ENCODE measurements at regions not wholly inside any gene's neighbourhood (a gene's known extent, or its start where the extent isn't known, plus 50 kb on each side); places are given as distances from the start of the nearest gene placed in this dataset.

DNA sequence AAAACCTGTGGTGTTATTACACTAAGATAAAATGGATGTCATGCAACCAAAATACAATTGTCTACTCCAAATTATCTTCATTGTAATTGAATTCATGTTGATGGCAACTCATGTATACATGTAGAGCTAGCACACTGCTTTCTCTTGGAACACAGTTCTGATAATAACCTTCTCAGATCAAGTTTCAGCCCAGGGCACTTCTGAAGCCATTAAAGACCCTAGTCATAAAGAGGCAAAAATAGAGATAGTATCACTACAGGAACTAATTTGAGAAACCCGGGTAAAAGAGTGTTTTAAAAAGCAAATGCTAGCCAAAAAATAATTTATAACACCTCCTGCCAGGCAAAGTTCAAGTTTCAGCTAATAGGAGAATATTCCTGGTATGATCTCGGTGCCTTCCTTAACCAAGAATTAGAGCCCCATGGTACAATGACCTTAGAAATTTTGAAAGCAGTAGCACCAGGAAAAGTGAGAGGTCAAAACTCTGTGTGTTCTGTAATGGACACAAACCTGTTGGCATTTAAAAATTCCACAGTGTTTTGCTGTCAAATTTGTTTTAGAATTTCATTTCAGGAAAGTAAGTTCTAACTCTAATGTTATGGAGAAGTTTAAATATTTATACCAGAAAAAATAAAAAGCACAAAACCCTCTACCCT, 105.0 kb upstream of the FRMD6 start:
- H3K4me3 ChIP-seq (ENCODE audit: low read depth, low read length): no peak overlapping the region
- TF ChIP-seq, protein P1, sequence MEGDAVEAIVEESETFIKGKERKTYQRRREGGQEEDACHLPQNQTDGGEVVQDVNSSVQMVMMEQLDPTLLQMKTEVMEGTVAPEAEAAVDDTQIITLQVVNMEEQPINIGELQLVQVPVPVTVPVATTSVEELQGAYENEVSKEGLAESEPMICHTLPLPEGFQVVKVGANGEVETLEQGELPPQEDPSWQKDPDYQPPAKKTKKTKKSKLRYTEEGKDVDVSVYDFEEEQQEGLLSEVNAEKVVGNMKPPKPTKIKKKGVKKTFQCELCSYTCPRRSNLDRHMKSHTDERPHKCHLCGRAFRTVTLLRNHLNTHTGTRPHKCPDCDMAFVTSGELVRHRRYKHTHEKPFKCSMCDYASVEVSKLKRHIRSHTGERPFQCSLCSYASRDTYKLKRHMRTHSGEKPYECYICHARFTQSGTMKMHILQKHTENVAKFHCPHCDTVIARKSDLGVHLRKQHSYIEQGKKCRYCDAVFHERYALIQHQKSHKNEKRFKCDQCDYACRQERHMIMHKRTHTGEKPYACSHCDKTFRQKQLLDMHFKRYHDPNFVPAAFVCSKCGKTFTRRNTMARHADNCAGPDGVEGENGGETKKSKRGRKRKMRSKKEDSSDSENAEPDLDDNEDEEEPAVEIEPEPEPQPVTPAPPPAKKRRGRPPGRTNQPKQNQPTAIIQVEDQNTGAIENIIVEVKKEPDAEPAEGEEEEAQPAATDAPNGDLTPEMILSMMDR (IDR thresholded peaks at IDR 0.05; ENCODE audit: borderline replicate concordance, insufficient read depth, low read depth, low read length): no peak

DNA sequence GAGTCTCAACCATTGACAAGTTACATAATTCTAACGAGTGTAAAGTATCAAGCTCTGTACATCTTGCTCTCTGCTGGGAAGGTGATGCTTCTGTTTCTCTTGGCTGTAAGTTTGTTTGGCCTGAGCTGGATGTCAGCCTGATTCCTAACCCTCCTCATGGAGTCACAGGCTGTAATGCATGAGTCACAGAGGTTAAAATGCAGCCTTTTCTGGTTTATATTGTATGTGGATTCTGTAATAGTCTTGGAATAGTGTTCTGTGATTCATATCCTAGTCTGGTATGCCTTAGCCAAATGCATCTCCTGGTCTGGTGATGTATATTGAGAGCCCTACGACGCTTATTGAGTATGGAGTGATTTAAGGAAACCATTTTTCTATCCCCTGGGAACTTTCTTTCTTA, 104.5 kb upstream of the FRMD6 start:
- H3K4me3 ChIP-seq (ENCODE audit: low read depth, low read length): no peak overlapping the region
- TF ChIP-seq, protein P1 (IDR thresholded peaks at IDR 0.05; ENCODE audit: borderline replicate concordance, insufficient read depth, low read depth, low read length): no peak

DNA sequence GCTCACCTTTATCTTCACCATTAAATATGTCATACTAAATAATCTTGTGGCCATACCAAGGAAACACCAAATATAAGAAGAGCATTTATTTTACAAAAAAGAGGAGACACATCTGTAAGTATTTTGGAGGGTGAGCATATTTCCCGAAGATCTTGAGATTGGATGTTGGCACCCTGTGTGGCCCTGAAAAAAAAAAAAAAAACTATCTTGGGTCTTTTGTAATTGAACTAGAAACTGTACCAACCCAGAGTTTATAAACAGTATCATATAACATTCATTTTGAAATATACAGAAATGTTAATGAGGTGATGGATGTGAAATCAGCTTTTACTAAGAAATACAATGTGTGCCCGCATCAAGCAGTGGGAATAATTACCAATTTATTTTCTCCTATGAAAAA, 104.0 kb upstream of the FRMD6 start:
- H3K4me3 ChIP-seq (ENCODE audit: low read depth, low read length): no peak overlapping the region
- TF ChIP-seq, protein P1 (IDR thresholded peaks at IDR 0.05; ENCODE audit: borderline replicate concordance, insufficient read depth, low read depth, low read length): no peak

DNA sequence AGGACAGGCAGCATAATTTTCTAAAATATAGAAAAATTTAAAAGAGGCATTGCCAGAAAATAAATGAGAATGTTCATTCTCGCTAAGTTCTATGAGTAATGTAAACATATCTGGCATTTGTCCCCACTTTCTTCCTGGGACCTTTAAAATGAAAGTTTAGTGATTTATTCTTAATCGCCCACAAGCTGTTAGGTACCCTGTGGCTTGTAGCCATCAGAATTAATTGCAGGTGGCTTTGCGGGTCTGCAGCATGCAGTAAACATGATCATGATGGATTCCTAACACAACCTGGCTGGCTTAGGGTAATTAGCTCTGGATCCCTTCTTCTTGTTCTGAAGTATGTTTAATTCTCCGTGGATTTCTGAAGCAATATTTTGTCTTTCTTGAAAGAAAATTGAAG, 103.5 kb upstream of the FRMD6 start:
- TF ChIP-seq, protein P1 (IDR thresholded peaks at IDR 0.05; ENCODE audit: borderline replicate concordance, insufficient read depth, low read depth, low read length): no peak
- H3K4me3 ChIP-seq (ENCODE audit: low read depth, low read length): no peak overlapping the region

DNA sequence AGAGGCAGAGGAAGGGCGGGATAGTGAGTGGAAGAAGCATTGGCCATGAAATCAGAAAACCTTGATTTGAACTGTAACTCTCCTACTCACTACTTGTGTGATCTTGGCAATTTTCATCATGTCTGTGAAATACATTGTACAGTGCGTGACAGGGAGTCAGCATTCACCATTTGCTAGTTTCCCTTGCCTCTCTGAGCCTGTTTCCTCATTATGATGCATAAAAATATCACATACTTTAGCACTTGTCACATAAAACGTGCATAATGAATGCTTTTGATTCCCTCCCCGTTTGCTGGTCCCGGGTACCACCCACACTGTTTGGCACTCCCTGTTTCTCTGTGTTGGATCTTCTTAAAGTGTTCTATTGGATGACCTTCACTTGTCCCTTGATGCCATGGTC, 101.1 kb upstream of the FRMD6 start:
- TF ChIP-seq, protein P1 (IDR thresholded peaks at IDR 0.05; ENCODE audit: borderline replicate concordance, insufficient read depth, low read depth, low read length): no peak
- no peak overlapping the region for H3K4me3 ChIP-seq (ENCODE audit: low read depth, low read length)

DNA sequence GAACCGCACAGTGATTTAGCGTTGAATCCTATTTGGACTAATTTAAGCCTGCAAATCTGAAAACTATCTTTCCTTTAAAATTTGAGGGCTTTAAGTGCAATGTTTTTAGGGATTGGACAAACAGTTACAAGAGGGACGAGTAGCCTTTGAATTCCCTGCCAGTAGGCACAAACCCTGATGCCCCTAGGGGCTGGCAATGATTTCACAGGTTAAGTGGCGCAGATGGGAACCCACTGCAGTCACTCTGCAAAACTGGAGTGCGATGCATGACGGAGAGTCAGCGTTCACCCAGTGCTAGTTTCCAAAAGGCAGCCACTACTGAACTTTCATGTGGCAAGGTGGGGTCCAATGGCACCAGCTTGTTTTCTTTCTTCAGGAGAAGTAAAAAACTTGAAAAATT, 99.4 kb upstream of the FRMD6 start:
- no peak overlapping the region for H3K4me3 ChIP-seq (ENCODE audit: low read depth, low read length)
- TF ChIP-seq, protein P1 (IDR thresholded peaks at IDR 0.05; ENCODE audit: borderline replicate concordance, insufficient read depth, low read depth, low read length): no peak

DNA sequence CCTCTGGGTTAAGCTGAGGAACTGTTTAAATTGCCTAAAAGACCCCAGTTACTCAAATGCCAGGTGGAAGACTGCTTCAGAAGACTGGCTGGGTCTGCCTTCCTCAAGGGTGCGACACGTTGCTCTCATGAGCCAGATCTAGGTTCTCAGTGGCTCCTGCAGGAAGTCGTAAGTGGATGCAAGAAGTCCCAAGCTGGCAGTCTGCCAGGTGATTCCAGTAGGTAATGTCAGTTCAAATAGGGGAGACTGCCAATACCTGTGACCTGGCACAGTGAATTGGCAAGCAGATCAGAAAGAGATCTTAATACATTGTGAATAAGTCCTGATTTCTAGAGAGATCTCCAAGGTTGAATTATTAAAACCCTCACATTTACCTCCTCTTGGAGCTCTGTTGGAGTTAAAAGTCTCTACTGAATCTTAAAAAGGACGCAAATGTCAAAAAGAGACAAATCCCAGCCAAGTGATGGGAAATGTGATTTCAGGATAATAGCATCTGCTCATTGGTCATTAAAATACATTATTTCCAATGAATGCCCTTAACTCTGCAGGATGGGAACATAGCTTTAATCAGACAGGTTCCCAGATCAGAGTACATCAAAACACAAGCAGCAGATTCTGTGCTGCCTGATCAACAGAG, 98.8 kb upstream of the FRMD6 start:
- TF ChIP-seq, protein P1 (IDR thresholded peaks at IDR 0.05; ENCODE audit: borderline replicate concordance, insufficient read depth, low read depth, low read length): no peak
- no peak overlapping the region for H3K4me3 ChIP-seq (ENCODE audit: low read depth, low read length)

Measured in GM12875 (cell line).